Stimulated activated CD8-positive, alpha-beta memory T cell treated with anti-CD3 and anti-CD28 coated beads, Interleukin-15, amount 100 ng/mL, for 24 hours (primary cell): ENCODE measurements at regions not wholly inside any gene's neighbourhood (a gene's known extent, or its start where the extent isn't known, plus 50 kb on each side); places are given as distances from the start of the nearest gene placed in this dataset.

Experiments
- DNase-seq: peaks from one replicate; pipeline ENCODE4 v3.0.0-alpha.2; 2020; ENCODE audit warnings: low read depth

- no peak for DNase-seq
Observed at GRCh38 chr1:50358962-50359361, 64.3 kb downstream of the DMRTA2 start.

- DNase-seq = no peak
Observed at GRCh38 chr1:50357186-50357585, 66.1 kb downstream of the DMRTA2 start.

- DNase-seq = no peak
Observed at GRCh38 chr1:50354813-50355212, 68.4 kb downstream of the DMRTA2 start.

GRCh38 chr1:50352428-50352827 is 70.8 kb downstream of the DMRTA2 start:
- DNase-seq = no peak

- DNase-seq = no peak
Observed at GRCh38 chr1:50350868-50351267, 72.4 kb downstream of the DMRTA2 start.

- no peak for DNase-seq
Observed at GRCh38 chr1:50350421-50350820, 72.8 kb downstream of the DMRTA2 start.

GRCh38 chr1:50349242-50349565 is 74.0 kb downstream of the DMRTA2 start:
- no peak for DNase-seq

GRCh38 chr1:50348449-50349241 is 74.6 kb downstream of the DMRTA2 start:
- no peak for DNase-seq

GRCh38 chr1:50347933-50348332 is 75.3 kb downstream of the DMRTA2 start:
- DNase-seq = no peak

- DNase-seq = no peak
Observed at GRCh38 chr1:50346621-50347020, 76.6 kb downstream of the DMRTA2 start.

- no peak for DNase-seq
Observed at GRCh38 chr1:50343323-50343722, 79.9 kb downstream of the DMRTA2 start.

GRCh38 chr1:50342525-50342924 is 80.7 kb downstream of the DMRTA2 start:
- DNase-seq = no peak

- no peak for DNase-seq
Observed at GRCh38 chr1:50335036-50335435, 88.2 kb downstream of the DMRTA2 start.

- peak; percentile 38 for DNase-seq
Observed at GRCh38 chr1:50333595-50333974, 89.7 kb downstream of the DMRTA2 start.

- peak; percentile 26 for DNase-seq
Observed at GRCh38 chr1:50332941-50333594, 90.2 kb downstream of the DMRTA2 start.

GRCh38 chr1:50329332-50329932 is 93.8 kb downstream of the DMRTA2 start:
- no peak for DNase-seq

GRCh38 chr1:50328552-50328951 is 94.7 kb downstream of the DMRTA2 start:
- DNase-seq = no peak

GRCh38 chr1:50326026-50326425 is 97.2 kb downstream of the DMRTA2 start:
- no peak for DNase-seq

GRCh38 chr1:50322579-50322978 is 100.7 kb downstream of the DMRTA2 start:
- DNase-seq = no peak

GRCh38 chr1:50318428-50318827 is 104.8 kb downstream of the DMRTA2 start:
- no peak for DNase-seq

GRCh38 chr1:50308878-50309277 is 114.4 kb downstream of the DMRTA2 start:
- DNase-seq = no peak

GRCh38 chr1:50305808-50306207 is 117.4 kb downstream of the DMRTA2 start:
- DNase-seq = no peak

- no peak for DNase-seq
Observed at GRCh38 chr1:50300297-50300696, 122.9 kb downstream of the DMRTA2 start.
